ENCODE measurements at regions not wholly inside any gene's neighbourhood (a gene's known extent, or its start where the extent isn't known, plus 50 kb on each side); places are given as distances from the start of the nearest gene placed in this dataset.

- no peak for TF ChIP-seq ELK1 (IDR thresholded peaks at IDR 0.05; ENCODE audit: low read depth, low read length)
Observed at GRCh38 chr11:11764423-11764803, 77.4 kb upstream of the USP47 start (continued).

GRCh38 chr11:11763796-11764422 is 77.9 kb upstream of the USP47 start:
- H3K27ac ChIP-seq = no peak overlapping the region
- CTCF ChIA-PET = interaction anchor here (0.7 to 2.6 kb wide), 3 partner anchors 24 to 524 kb away, joined by 3 to 16 read pairs (median 3); no protein-coding TSS in a partner anchor
- DNase-seq (ENCODE audit: low read depth in 1 of 2, low spot score in 1 of 2) (no peak), ATAC-seq (no peak), FAIRE-seq (no peak)
- no peak overlapping the region for H3K4me2 ChIP-seq
- TF ChIP-seq HDAC2 (IDR thresholded peaks at IDR 0.05) = no peak
- no peak for TF ChIP-seq FOSL2 (IDR thresholded peaks at IDR 0.05)
- no peak for TF ChIP-seq FOSL2 (CRISPR knock-in tag; IDR thresholded peaks at IDR 0.05)
- TF ChIP-seq EP300 (IDR thresholded peaks at IDR 0.05) = no peak
- no peak for TF ChIP-seq POLR2A (IDR thresholded peaks at IDR 0.05; ENCODE audit: low read length)
- TF ChIP-seq ATOH8 (CRISPR knock-in tag; IDR thresholded peaks at IDR 0.05; ENCODE audit: low read depth) = no peak
- TF ChIP-seq NR3C1 (IDR thresholded peaks at IDR 0.05) = no peak
- no peak for TF ChIP-seq HOXA7 (CRISPR knock-in tag; IDR thresholded peaks at IDR 0.05)
- TF ChIP-seq CBX2 (IDR thresholded peaks at IDR 0.05; ENCODE audit: borderline replicate concordance, low read depth) = no peak
- no peak for TF ChIP-seq CTCF (IDR thresholded peaks at IDR 0.05)
- no peak for TF ChIP-seq CHD2 (IDR thresholded peaks at IDR 0.05; ENCODE audit: low read length, partially characterized antibody)
- TF ChIP-seq CHD4 (IDR thresholded peaks at IDR 0.05; ENCODE audit: borderline replicate concordance) = no peak
- no peak for TF ChIP-seq KDM1A (IDR thresholded peaks at IDR 0.05; ENCODE audit: low read depth)
- TF ChIP-seq KDM5A (IDR thresholded peaks at IDR 0.05) = no peak
- H3K9me3 ChIP-seq = 0 out of 3 replicates have a peak, but pooled peaks cover 4% of the 10 kb centered on the region
- 38% methylated on average over 4 of the region's 4 CpGs for WGBS (ENCODE audit: missing lambda C conversion rate)
- POLR2A ChIA-PET = interaction anchor here (0.7 kb wide), 1 partner anchor 80 kb away, joined by 3 read pairs; no protein-coding TSS in a partner anchor
- H3K4me3 ChIP-seq = no peak overlapping the region
- no peaks in the 10 kb centered on the region for H3K4me1 ChIP-seq

GRCh38 chr11:11760838-11761237 is 80.9 kb upstream of the USP47 start:
- CTCF ChIA-PET = interaction anchor here (0.7 to 1.1 kb wide), 2 partner anchors 19 to 27 kb away, joined by 3 read pairs; no protein-coding TSS in a partner anchor
- POLR2A ChIA-PET = no interaction called here

More at GRCh38 chr11:11760838-11761237, 80.9 kb upstream of the USP47 start:
- Histone ChIP-seq H3K4me2 (no peak overlapping the region), H3K4me1 (no peaks in the 10 kb centered on the region), H3K4me3 (no peak overlapping the region), H3K27ac (no peak overlapping the region), H3K9me3 (no peaks in the 10 kb centered on the region)
- FAIRE-seq = no peak
- 33% methylated on average over 2 of the region's 2 CpGs for WGBS (ENCODE audit: missing lambda C conversion rate)
- ATAC-seq = no peak
- no peak for DNase-seq (ENCODE audit: low read depth in 1 of 2, low spot score in 1 of 2)
- no peak for TF ChIP-seq CEBPB (IDR thresholded peaks at IDR 0.05)
- no peak for TF ChIP-seq HOXB5 (CRISPR knock-in tag; IDR thresholded peaks at IDR 0.05)
- TF ChIP-seq TFCP2L1 (CRISPR knock-in tag; IDR thresholded peaks at IDR 0.05) = no peak
- TF ChIP-seq JUN (IDR thresholded peaks at IDR 0.05) = no peak
- no peak for TF ChIP-seq SREBF2 (IDR thresholded peaks at IDR 0.05)
- no peak for TF ChIP-seq RAD21 (conservative IDR thresholded peaks at IDR 0.05 in 1 of 2, IDR thresholded peaks at IDR 0.05 in 1 of 2)
- no peak for TF ChIP-seq RNF2 (IDR thresholded peaks at IDR 0.05; ENCODE audit: borderline replicate concordance, low read depth)
- TF ChIP-seq ELK1 (IDR thresholded peaks at IDR 0.05; ENCODE audit: low read depth, low read length) = no peak
- TF ChIP-seq MAFK (IDR thresholded peaks at IDR 0.05; ENCODE audit: partially characterized antibody) = no peak
- TF ChIP-seq CHD4 (IDR thresholded peaks at IDR 0.05; ENCODE audit: borderline replicate concordance) = no peak
- no peak for TF ChIP-seq ESRRA (IDR thresholded peaks at IDR 0.05; ENCODE audit: borderline replicate concordance, low read length)
- TF ChIP-seq POLR2AphosphoS2 (conservative IDR thresholded peaks at IDR 0.05; ENCODE audit: low read length) = no peak
- no peak for TF ChIP-seq MAX (IDR thresholded peaks at IDR 0.05)
- TF ChIP-seq HEYL (CRISPR knock-in tag; IDR thresholded peaks at IDR 0.05) = no peak
- no peak for TF ChIP-seq SMC3 (IDR thresholded peaks at IDR 0.05)
- TF ChIP-seq KDM1A (IDR thresholded peaks at IDR 0.05; ENCODE audit: low read depth) = no peak
- no peak for TF ChIP-seq ZSCAN20 (CRISPR knock-in tag; IDR thresholded peaks at IDR 0.05)
- no peak for TF ChIP-seq RARB (CRISPR knock-in tag; IDR thresholded peaks at IDR 0.05)
- TF ChIP-seq POLR2A (IDR thresholded peaks at IDR 0.05; ENCODE audit: low read length) = no peak

Data from A549 (cell line).